ENCODE measurements at regions not wholly inside any gene's neighbourhood (a gene's known extent, or its start where the extent isn't known, plus 50 kb on each side); places are given as distances from the start of the nearest gene placed in this dataset.

- H3K4me1 ChIP-seq (ENCODE audit: control insufficient read depth, insufficient read depth, low read length), result no peaks in the 10 kb centered on the region
- H3K27me3 ChIP-seq (ENCODE audit: control insufficient read depth, insufficient read depth, low read length), result peaks cover 15% of the 10 kb centered on the region
- no peaks in the 10 kb centered on the region for H3K36me3 ChIP-seq (ENCODE audit: control insufficient read depth, insufficient read depth, low read length)
- no peak overlapping the region for H3K4me3 ChIP-seq (ENCODE audit: low read length)
- no peak overlapping the region for H3K27ac ChIP-seq (ENCODE audit: low read length)
- no peaks in the 10 kb centered on the region for H3K9me3 ChIP-seq (replicated peaks; ENCODE audit: control insufficient read depth, low read depth, low read length)
- DNase-seq, result no peak
- no CpG with 5 or more reads among the region's 6 CpGs for WGBS (ENCODE audit: insufficient coverage)
These were observed 102.4 kb upstream of the HAND1 start for GRCh38 chr5:154580422-154580821.

GRCh38 chr5:154577416-154577815 lies 99.4 kb upstream of the HAND1 start:
- no peak for DNase-seq
- H3K9me3 ChIP-seq (replicated peaks; ENCODE audit: control insufficient read depth, low read depth, low read length), result no peaks in the 10 kb centered on the region
- H3K27ac ChIP-seq (ENCODE audit: low read length), result no peak overlapping the region
- H3K4me3 ChIP-seq (ENCODE audit: low read length), result no peak overlapping the region
- WGBS (ENCODE audit: insufficient coverage), result 60% methylated on average over 1 of the region's 1 CpG
- H3K36me3 ChIP-seq (ENCODE audit: control insufficient read depth, insufficient read depth, low read length), result no peaks in the 10 kb centered on the region
- H3K4me1 ChIP-seq (ENCODE audit: control insufficient read depth, insufficient read depth, low read length), result no peaks in the 10 kb centered on the region
- H3K27me3 ChIP-seq (ENCODE audit: control insufficient read depth, insufficient read depth, low read length), result peaks cover 22% of the 10 kb centered on the region

DNA sequence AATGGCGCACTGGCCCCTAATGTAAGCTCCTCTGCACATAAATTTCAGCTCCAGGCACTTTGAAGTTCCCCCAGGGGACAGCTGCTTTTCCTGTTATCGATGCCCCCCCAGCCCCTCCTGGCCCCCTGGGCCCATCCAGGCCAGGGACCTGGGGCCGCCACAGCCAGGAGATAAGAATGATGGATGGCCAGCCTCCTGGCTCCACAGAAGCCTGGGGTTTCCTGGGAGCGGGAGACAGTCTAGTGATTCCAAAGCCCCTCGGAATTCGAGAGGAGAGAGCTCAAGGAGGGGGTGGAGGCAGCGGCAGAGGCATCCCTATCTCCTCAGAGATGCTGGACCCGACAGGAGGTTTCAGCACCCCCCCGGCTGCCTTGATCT lies 98.4 kb upstream of the HAND1 start:
- no peak overlapping the region for H3K27ac ChIP-seq (ENCODE audit: low read length)
- no peaks in the 10 kb centered on the region for H3K36me3 ChIP-seq (ENCODE audit: control insufficient read depth, insufficient read depth, low read length)
- 40% methylated on average over 1 of the region's 9 CpGs for WGBS (ENCODE audit: insufficient coverage)
- H3K4me1 ChIP-seq (ENCODE audit: control insufficient read depth, insufficient read depth, low read length), result no peaks in the 10 kb centered on the region
- H3K27me3 ChIP-seq (ENCODE audit: control insufficient read depth, insufficient read depth, low read length), result peaks cover 22% of the 10 kb centered on the region
- no peaks in the 10 kb centered on the region for H3K9me3 ChIP-seq (replicated peaks; ENCODE audit: control insufficient read depth, low read depth, low read length)
- H3K4me3 ChIP-seq (ENCODE audit: low read length), result no peak overlapping the region
- no peak for DNase-seq

DNA sequence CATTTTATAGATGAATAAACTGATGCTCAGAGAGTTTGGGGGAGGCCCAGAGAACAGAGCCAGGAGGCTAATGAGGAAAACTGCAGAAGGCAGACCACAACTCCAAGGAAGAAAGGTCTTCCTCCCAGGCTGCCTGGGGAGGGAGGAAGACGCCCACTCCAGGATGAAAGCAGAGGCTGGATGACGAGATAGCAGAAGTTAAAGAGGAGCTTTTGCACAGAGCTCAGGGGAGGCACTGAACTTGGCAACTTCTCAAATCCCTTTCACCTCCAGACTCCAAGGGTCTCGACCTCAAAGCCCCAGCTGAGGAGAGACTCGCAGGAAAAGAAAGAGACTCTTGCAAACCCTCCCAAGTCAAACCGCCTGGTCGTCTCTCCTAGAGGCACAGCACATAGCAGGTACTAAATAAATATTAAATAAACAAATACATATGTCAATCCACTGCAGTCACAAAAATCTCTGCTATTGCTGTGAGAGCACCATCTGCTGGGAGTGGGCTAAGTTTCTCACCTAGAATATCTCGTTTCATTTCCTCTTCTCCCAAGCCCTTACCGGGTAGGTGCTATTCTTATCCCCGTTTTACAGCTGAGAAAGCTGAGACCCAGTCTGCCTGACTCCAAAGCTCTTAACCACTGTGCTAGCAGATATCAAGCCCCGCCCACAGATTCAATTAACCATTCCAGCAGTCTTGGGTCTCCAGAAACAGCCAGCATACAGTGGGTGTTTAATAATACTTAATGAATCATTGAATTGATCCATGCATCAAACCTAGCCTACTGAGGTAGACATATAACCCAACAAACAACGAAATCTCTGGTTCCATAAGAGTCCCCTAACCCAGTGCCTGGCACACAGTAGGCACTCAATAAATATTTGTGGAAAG lies 97.8 kb upstream of the HAND1 start:
- H3K9me3 ChIP-seq (replicated peaks; ENCODE audit: control insufficient read depth, low read depth, low read length), result no peaks in the 10 kb centered on the region
- no peak for DNase-seq
- H3K4me3 ChIP-seq (ENCODE audit: low read length), result no peak overlapping the region
- WGBS (ENCODE audit: insufficient coverage), result 7% methylated on average over 2 of the region's 11 CpGs
- H3K27ac ChIP-seq (ENCODE audit: low read length), result no peak overlapping the region
- H3K4me1 ChIP-seq (ENCODE audit: control insufficient read depth, insufficient read depth, low read length), result no peaks in the 10 kb centered on the region
- no peaks in the 10 kb centered on the region for H3K36me3 ChIP-seq (ENCODE audit: control insufficient read depth, insufficient read depth, low read length)
- H3K27me3 ChIP-seq (ENCODE audit: control insufficient read depth, insufficient read depth, low read length), result peaks cover 22% of the 10 kb centered on the region

- WGBS (ENCODE audit: insufficient coverage), result 84% methylated on average over 6 of the region's 6 CpGs
- Histone ChIP-seq H3K27me3 (ENCODE audit: control insufficient read depth, insufficient read depth, low read length) (peaks cover 22% of the 10 kb centered on the region), H3K4me3 (ENCODE audit: low read length) (no peak overlapping the region)
These were observed 95.0 kb upstream of the HAND1 start for GRCh38 chr5:154573011-154573410.

DNA sequence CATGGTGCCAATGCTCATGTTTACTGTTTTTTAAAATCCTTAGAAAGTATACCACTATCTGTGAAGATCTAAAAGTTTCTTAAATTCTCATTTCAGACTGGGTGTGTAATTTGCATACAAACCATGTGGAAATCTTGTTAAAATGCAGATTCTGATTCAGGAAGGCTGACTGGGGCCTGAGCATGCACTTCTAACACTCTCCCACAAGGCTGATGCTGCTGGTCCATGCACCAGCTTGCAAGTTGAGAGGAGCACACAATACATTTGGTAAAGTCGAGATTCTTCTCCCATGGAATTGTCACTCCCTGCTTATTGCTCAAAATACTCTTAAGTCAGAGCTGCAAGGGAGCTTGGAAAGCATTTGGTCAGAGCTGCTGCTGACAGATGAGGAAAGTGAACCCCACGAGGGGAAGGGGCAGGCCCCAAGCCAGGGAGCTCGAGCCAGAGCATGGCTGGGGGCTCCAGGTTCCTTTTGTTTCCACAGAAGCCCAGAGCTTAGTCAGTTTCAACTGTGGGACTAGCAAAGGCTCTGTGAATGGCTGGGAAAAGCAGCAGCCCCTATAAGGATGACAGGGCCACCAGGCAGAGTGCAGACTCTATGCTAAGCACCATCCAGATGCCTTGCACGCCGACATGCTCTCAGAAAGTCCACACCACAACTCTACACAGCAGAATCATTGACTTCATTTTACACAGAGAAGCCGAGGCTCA lies 93.5 kb upstream of the HAND1 start:
- H3K4me1 ChIP-seq (ENCODE audit: control insufficient read depth, insufficient read depth, low read length), result peaks cover 2% of the 10 kb centered on the region
- DNase-seq, result peak; percentile 16
- 29% methylated on average over 4 of the region's 6 CpGs for WGBS (ENCODE audit: insufficient coverage)

More at GRCh38 chr5:154573011-154573410, 95.0 kb upstream of the HAND1 start:
- Histone ChIP-seq H3K9me3 (replicated peaks; ENCODE audit: control insufficient read depth, low read depth, low read length) (no peaks in the 10 kb centered on the region), H3K27ac (ENCODE audit: low read length) (no peak overlapping the region), H3K36me3 (ENCODE audit: control insufficient read depth, insufficient read depth, low read length) (no peaks in the 10 kb centered on the region), H3K4me1 (ENCODE audit: control insufficient read depth, insufficient read depth, low read length) (no peaks in the 10 kb centered on the region)
- no peak for DNase-seq

DNA sequence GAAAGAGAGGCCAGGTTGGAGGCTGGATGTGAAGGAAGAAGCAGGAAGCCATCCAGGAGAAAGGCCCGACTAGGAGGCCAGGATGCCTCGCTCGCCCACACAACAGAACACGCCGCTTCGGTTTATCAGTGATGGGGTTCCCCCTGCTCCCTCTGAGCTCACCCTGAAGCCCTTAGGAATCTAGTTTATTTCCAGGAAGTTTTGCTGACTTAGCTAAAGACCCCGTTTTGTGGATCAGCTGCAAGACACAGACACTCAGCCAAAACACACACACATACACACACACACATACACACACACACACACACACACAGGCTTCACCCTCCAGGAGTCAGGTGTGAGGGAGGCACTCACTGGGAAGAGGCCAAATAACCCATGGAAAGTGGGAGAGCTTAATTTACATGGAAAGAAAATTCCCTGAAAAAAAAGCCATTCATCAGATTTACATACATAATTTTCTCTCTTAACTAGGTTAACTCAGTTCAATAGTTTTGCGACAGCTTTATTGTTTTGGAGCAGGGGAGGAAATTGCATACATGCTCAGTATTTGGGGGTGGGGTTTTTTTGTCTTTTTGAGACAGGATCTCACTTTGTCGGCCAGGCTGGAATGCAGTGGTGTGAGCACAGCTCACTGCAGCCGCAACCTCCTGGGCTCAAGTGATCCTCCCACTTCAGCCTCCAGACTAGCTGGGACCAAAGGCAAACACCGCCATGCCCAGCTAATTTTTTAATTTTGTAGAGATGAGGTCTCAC lies 92.7 kb upstream of the HAND1 start:
- 80% methylated on average over 6 of the region's 11 CpGs for WGBS (ENCODE audit: insufficient coverage)
- H3K36me3 ChIP-seq (ENCODE audit: control insufficient read depth, insufficient read depth, low read length), result no peaks in the 10 kb centered on the region
- H3K9me3 ChIP-seq (replicated peaks; ENCODE audit: control insufficient read depth, low read depth, low read length), result no peaks in the 10 kb centered on the region
- H3K4me1 ChIP-seq (ENCODE audit: control insufficient read depth, insufficient read depth, low read length), result peaks cover 2% of the 10 kb centered on the region
- no peak overlapping the region for H3K27ac ChIP-seq (ENCODE audit: low read length)
- no peak for DNase-seq
- H3K27me3 ChIP-seq (ENCODE audit: control insufficient read depth, insufficient read depth, low read length), result peaks cover 14% of the 10 kb centered on the region
- no peak overlapping the region for H3K4me3 ChIP-seq (ENCODE audit: low read length)

More for the DNA sequence above, 93.5 kb upstream of the HAND1 start:
- Histone ChIP-seq H3K27me3 (ENCODE audit: control insufficient read depth, insufficient read depth, low read length) (peaks cover 17% of the 10 kb centered on the region), H3K36me3 (ENCODE audit: control insufficient read depth, insufficient read depth, low read length) (no peaks in the 10 kb centered on the region), H3K9me3 (replicated peaks; ENCODE audit: control insufficient read depth, low read depth, low read length) (no peaks in the 10 kb centered on the region), H3K4me3 (ENCODE audit: low read length) (no peak overlapping the region), H3K27ac (ENCODE audit: low read length) (no peak overlapping the region)

- peaks cover 2% of the 10 kb centered on the region for H3K27me3 ChIP-seq (ENCODE audit: control insufficient read depth, insufficient read depth, low read length)
- no peak overlapping the region for H3K27ac ChIP-seq (ENCODE audit: low read length)
- DNase-seq, result no peak
- WGBS (ENCODE audit: insufficient coverage), result 35% methylated on average over 6 of the region's 6 CpGs
- no peak overlapping the region for H3K4me3 ChIP-seq (ENCODE audit: low read length)
- no peaks in the 10 kb centered on the region for H3K9me3 ChIP-seq (replicated peaks; ENCODE audit: control insufficient read depth, low read depth, low read length)
- no peaks in the 10 kb centered on the region for H3K36me3 ChIP-seq (ENCODE audit: control insufficient read depth, insufficient read depth, low read length)
- H3K4me1 ChIP-seq (ENCODE audit: control insufficient read depth, insufficient read depth, low read length), result peaks cover 2% of the 10 kb centered on the region
These were observed 90.6 kb upstream of the HAND1 start for GRCh38 chr5:154568589-154568988.

GRCh38 chr5:154567155-154567554 lies 89.1 kb upstream of the HAND1 start:
- no peaks in the 10 kb centered on the region for H3K36me3 ChIP-seq (ENCODE audit: control insufficient read depth, insufficient read depth, low read length)
- no peak for DNase-seq
- H3K9me3 ChIP-seq (replicated peaks; ENCODE audit: control insufficient read depth, low read depth, low read length), result no peaks in the 10 kb centered on the region
- no peak overlapping the region for H3K27ac ChIP-seq (ENCODE audit: low read length)
- 75% methylated on average over 1 of the region's 6 CpGs for WGBS (ENCODE audit: insufficient coverage)
- H3K27me3 ChIP-seq (ENCODE audit: control insufficient read depth, insufficient read depth, low read length), result no peaks in the 10 kb centered on the region
- H3K4me3 ChIP-seq (ENCODE audit: low read length), result no peak overlapping the region
- H3K4me1 ChIP-seq (ENCODE audit: control insufficient read depth, insufficient read depth, low read length), result peaks cover 7% of the 10 kb centered on the region

DNA sequence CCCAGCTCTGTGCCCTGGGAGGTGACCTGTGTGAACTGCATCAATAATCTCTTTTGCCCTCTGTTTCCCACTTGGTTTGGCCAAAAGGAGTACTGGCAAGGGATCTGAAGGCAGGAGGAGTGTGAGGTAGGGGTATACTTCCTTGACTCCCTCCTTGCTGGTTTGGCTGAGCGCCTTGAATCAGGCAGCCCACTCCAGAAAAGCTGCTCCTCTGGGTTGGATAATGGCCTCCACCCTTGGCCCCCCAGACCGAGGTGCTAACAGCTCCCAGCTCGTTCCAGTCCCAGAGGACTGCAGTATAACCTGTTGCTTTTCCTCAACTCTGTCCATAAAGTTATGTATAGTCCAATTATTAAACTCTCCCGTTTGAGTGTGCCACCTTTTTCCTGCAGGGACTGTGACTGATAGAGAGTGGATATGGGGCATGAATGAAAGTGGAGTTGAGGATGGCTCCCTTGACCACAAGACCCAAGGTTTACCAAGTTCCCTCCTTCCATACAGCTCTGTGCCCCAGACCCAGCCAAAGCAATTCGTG lies 88.2 kb upstream of the HAND1 start:
- WGBS (ENCODE audit: insufficient coverage), result no CpG with 5 or more reads among the region's 5 CpGs
- DNase-seq, result no peak
- no peak overlapping the region for H3K4me3 ChIP-seq (ENCODE audit: low read length)
- no peaks in the 10 kb centered on the region for H3K9me3 ChIP-seq (replicated peaks; ENCODE audit: control insufficient read depth, low read depth, low read length)
- no peak overlapping the region for H3K27ac ChIP-seq (ENCODE audit: low read length)
- no peaks in the 10 kb centered on the region for H3K27me3 ChIP-seq (ENCODE audit: control insufficient read depth, insufficient read depth, low read length)
- peaks cover 7% of the 10 kb centered on the region for H3K4me1 ChIP-seq (ENCODE audit: control insufficient read depth, insufficient read depth, low read length)
- no peaks in the 10 kb centered on the region for H3K36me3 ChIP-seq (ENCODE audit: control insufficient read depth, insufficient read depth, low read length)

Data from muscle of leg (tissue), 3 donors.